ENCODE measurements at regions not wholly inside any gene's neighbourhood (a gene's known extent, or its start where the extent isn't known, plus 50 kb on each side); places are given as distances from the start of the nearest gene placed in this dataset.

- Histone ChIP-seq H3K27ac (no peak overlapping the region), H3K4me3 (no peak overlapping the region), H3K9ac (no peak overlapping the region), H3K36me3 (no peaks in the 10 kb centered on the region), H3K9me3 (replicated peaks in 1 of 11) (no peaks in the 10 kb centered on the region), H4K20me1 (no peaks in the 10 kb centered on the region), H3K4me1 (no peaks in the 10 kb centered on the region), H3K4me2 (no peak overlapping the region), H3K27me3 (no peaks in the 10 kb centered on the region)
- TF ChIP-seq Cebpa-rat (IDR thresholded peaks at IDR 0.05) = no peak
Observed at GRCh38 chr2:7286120-7286519, 368.9 kb downstream of the RNF144A start.

GRCh38 chr2:7288484-7288883, 371.3 kb downstream of the RNF144A start:
- H3K4me1 ChIP-seq = no peaks in the 10 kb centered on the region
- no peak overlapping the region for H3K4me2 ChIP-seq
- no peaks in the 10 kb centered on the region for H3K36me3 ChIP-seq
- TF ChIP-seq Cebpa-rat (IDR thresholded peaks at IDR 0.05) = no peak
- no peaks in the 10 kb centered on the region for H3K27me3 ChIP-seq
- H4K20me1 ChIP-seq = no peaks in the 10 kb centered on the region
- H3K9me3 ChIP-seq (replicated peaks in 1 of 11) = no peaks in the 10 kb centered on the region
- H3K4me3 ChIP-seq = no peak overlapping the region
- no peak overlapping the region for H3K9ac ChIP-seq
- no peak overlapping the region for H3K27ac ChIP-seq

- H3K9me3 ChIP-seq (replicated peaks in 1 of 11) = no peaks in the 10 kb centered on the region
- no peak overlapping the region for H3K4me2 ChIP-seq
- no peaks in the 10 kb centered on the region for H4K20me1 ChIP-seq
- H3K4me1 ChIP-seq = no peaks in the 10 kb centered on the region
- TF ChIP-seq Cebpa-rat (IDR thresholded peaks at IDR 0.05) = no peak
- H3K27me3 ChIP-seq = no peaks in the 10 kb centered on the region
- H3K4me3 ChIP-seq = no peak overlapping the region
- H3K9ac ChIP-seq = no peak overlapping the region
- H3K27ac ChIP-seq = no peak overlapping the region
- no peaks in the 10 kb centered on the region for H3K36me3 ChIP-seq
Observed at GRCh38 chr2:7289697-7290096, 372.5 kb downstream of the RNF144A start.

- no peak overlapping the region for H3K27ac ChIP-seq
- no peak overlapping the region for H3K9ac ChIP-seq
- H3K27me3 ChIP-seq = no peaks in the 10 kb centered on the region
- H4K20me1 ChIP-seq = no peaks in the 10 kb centered on the region
- no peaks in the 10 kb centered on the region for H3K9me3 ChIP-seq (replicated peaks in 1 of 11)
- TF ChIP-seq Cebpa-rat (IDR thresholded peaks at IDR 0.05) = no peak
- no peak overlapping the region for H3K4me3 ChIP-seq
- H3K36me3 ChIP-seq = no peaks in the 10 kb centered on the region
- no peak overlapping the region for H3K4me2 ChIP-seq
- H3K4me1 ChIP-seq = no peaks in the 10 kb centered on the region
Observed at GRCh38 chr2:7292154-7292691, 375.0 kb downstream of the RNF144A start.

- H3K27ac ChIP-seq = no peak overlapping the region
- H3K9me3 ChIP-seq (replicated peaks in 1 of 11) = no peaks in the 10 kb centered on the region
- no peaks in the 10 kb centered on the region for H3K4me1 ChIP-seq
- no peaks in the 10 kb centered on the region for H3K27me3 ChIP-seq
- H3K4me3 ChIP-seq = no peak overlapping the region
- H3K9ac ChIP-seq = no peak overlapping the region
- H3K36me3 ChIP-seq = no peaks in the 10 kb centered on the region
- H3K4me2 ChIP-seq = no peak overlapping the region
- no peaks in the 10 kb centered on the region for H4K20me1 ChIP-seq
- TF ChIP-seq Cebpa-rat (IDR thresholded peaks at IDR 0.05) = no peak
Observed at GRCh38 chr2:7309582-7309981, 392.4 kb downstream of the RNF144A start.

- no peaks in the 10 kb centered on the region for H3K36me3 ChIP-seq
Observed at GRCh38 chr2:7324706-7325105, 407.5 kb downstream of the RNF144A start.

GRCh38 chr2:7325186-7325585, 408.0 kb downstream of the RNF144A start:
- H4K20me1 ChIP-seq = no peaks in the 10 kb centered on the region
- H3K27me3 ChIP-seq = no peaks in the 10 kb centered on the region
- H3K9me3 ChIP-seq (replicated peaks in 1 of 11) = peaks cover 0 to 3% (median 0%) of the 10 kb centered on the region in 11 experiments; a peak in 3 of 22 replicates

More at GRCh38 chr2:7324706-7325105, 407.5 kb downstream of the RNF144A start:
- Histone ChIP-seq H3K27me3 (no peaks in the 10 kb centered on the region), H3K4me1 (no peaks in the 10 kb centered on the region), H3K9ac (no peak overlapping the region), H3K4me2 (no peak overlapping the region), H3K27ac (no peak overlapping the region), H4K20me1 (no peaks in the 10 kb centered on the region), H3K4me3 (no peak overlapping the region), H3K9me3 (replicated peaks in 1 of 11) (peaks cover 0 to 3% (median 0%) of the 10 kb centered on the region in 11 experiments; a peak in 3 of 22 replicates)
- TF ChIP-seq Cebpa-rat (IDR thresholded peaks at IDR 0.05) = no peak

GRCh38 chr2:7329465-7329864, 412.3 kb downstream of the RNF144A start:
- no peak overlapping the region for H3K4me2 ChIP-seq
- no peak overlapping the region for H3K9ac ChIP-seq
- H4K20me1 ChIP-seq = no peaks in the 10 kb centered on the region
- no peak overlapping the region for H3K4me3 ChIP-seq
- H3K27me3 ChIP-seq = no peaks in the 10 kb centered on the region
- H3K9me3 ChIP-seq (replicated peaks in 1 of 11) = peaks cover 0 to 3% (median 0%) of the 10 kb centered on the region in 11 experiments; a peak in 3 of 22 replicates
- H3K36me3 ChIP-seq = no peaks in the 10 kb centered on the region
- H3K4me1 ChIP-seq = no peaks in the 10 kb centered on the region
- no peak for TF ChIP-seq Cebpa-rat (IDR thresholded peaks at IDR 0.05)
- H3K27ac ChIP-seq = no peak overlapping the region

More at GRCh38 chr2:7325186-7325585, 408.0 kb downstream of the RNF144A start:
- no peak overlapping the region for H3K27ac ChIP-seq
- TF ChIP-seq Cebpa-rat (IDR thresholded peaks at IDR 0.05) = no peak
- no peak overlapping the region for H3K9ac ChIP-seq
- H3K4me2 ChIP-seq = no peak overlapping the region
- H3K36me3 ChIP-seq = no peaks in the 10 kb centered on the region
- H3K4me1 ChIP-seq = no peaks in the 10 kb centered on the region
- H3K4me3 ChIP-seq = no peak overlapping the region

GRCh38 chr2:7333189-7333765, 416.1 kb downstream of the RNF144A start:
- H3K4me2 ChIP-seq = no peak overlapping the region
- H3K4me1 ChIP-seq = no peaks in the 10 kb centered on the region
- no peaks in the 10 kb centered on the region for H3K36me3 ChIP-seq
- TF ChIP-seq Cebpa-rat (IDR thresholded peaks at IDR 0.05) = no peak
- H3K4me3 ChIP-seq = no peak overlapping the region
- no peaks in the 10 kb centered on the region for H3K27me3 ChIP-seq
- H3K9me3 ChIP-seq (replicated peaks in 1 of 11) = no peaks in the 10 kb centered on the region; a peak in 1 of 22 replicates
- no peak overlapping the region for H3K27ac ChIP-seq
- no peak overlapping the region for H3K9ac ChIP-seq
- H4K20me1 ChIP-seq = no peaks in the 10 kb centered on the region

GRCh38 chr2:7333960-7334493, 416.8 kb downstream of the RNF144A start:
- no peak for TF ChIP-seq Cebpa-rat (IDR thresholded peaks at IDR 0.05)
- H3K27ac ChIP-seq = no peak overlapping the region

More at GRCh38 chr2:7333960-7334493, 416.8 kb downstream of the RNF144A start:
- H3K9ac ChIP-seq = no peak overlapping the region
- H3K4me2 ChIP-seq = no peak overlapping the region
- H3K4me1 ChIP-seq = no peaks in the 10 kb centered on the region
- no peaks in the 10 kb centered on the region for H3K27me3 ChIP-seq
- H3K4me3 ChIP-seq = no peak overlapping the region
- H3K36me3 ChIP-seq = no peaks in the 10 kb centered on the region
- H3K9me3 ChIP-seq (replicated peaks in 1 of 11) = no peaks in the 10 kb centered on the region; a peak in 1 of 22 replicates
- no peaks in the 10 kb centered on the region for H4K20me1 ChIP-seq

Data from BLaER1 treated with 17β-estradiol and CSF1 and Interleukin-3, amounts not matched to agents 10 nM and 100 nM (cell line).